Caco-2 (cell line): ENCODE measurements at regions not wholly inside any gene's neighbourhood (a gene's known extent, or its start where the extent isn't known, plus 50 kb on each side); places are given as distances from the start of the nearest gene placed in this dataset.
"Not testable (repeated sequence)": the region's sequence is repeated elsewhere in the genome, so short reads cannot be mapped to it uniquely, and the experiment has no call there.

ENCODE experiments used
- BruUV-seq: library from RNA; stranded (reverse); fragments of 400-500 nt; replicated peaks from 2 replicates; lab custom pipeline; 2021; lab: Mats Ljungman, UMichigan
- CTCF ChIA-PET: fragments of 300-600 bp; sonication (Branson Sonifier 250); formaldehyde crosslinking; loops from one replicate; lab custom pipeline; 2022; ENCODE audit warnings: antibody characterized with exemption; lab: Charles Lee
- POLR2A ChIA-PET: fragments of 300-600 bp; sonication (Branson Sonifier 250); formaldehyde crosslinking; loops from one replicate; lab custom pipeline; 2022; ENCODE audit warnings: antibody characterized with exemption; lab: Charles Lee
- DNase-seq, 2 experiments: peaks; one replicate each; pipeline versions ENCODE4 v3.0.0 to v3.0.0-alpha.2; 2020 to 2022
- H3K27me3 ChIP-seq: replicated peaks from 2 replicates; pipeline ENCODE4 v1.6.0; 2011; ENCODE audit warnings: low read length; ENCODE audit not compliant: control insufficient read depth, insufficient read depth
- H3K36me3 ChIP-seq: 2 replicates; pipeline ENCODE4 v1.5.1; 2011; ENCODE audit warnings: low read length; ENCODE audit not compliant: control insufficient read depth, insufficient read depth
- H3K4me1 ChIP-seq: fragments of 250-450 bp; sonication (Bioruptor Pico); 2 replicates; pipeline ENCODE4 v1.5.1; 2020; ENCODE audit warnings: mild to moderate bottlenecking
- H3K4me3 ChIP-seq: 2 replicates; pipeline ENCODE4 v1.5.1; 2011; ENCODE audit warnings: low read depth, mild to moderate bottlenecking, control low read depth, low read length
- H3K9me3 ChIP-seq: fragments of 250-450 bp; sonication (Bioruptor Pico); 2 replicates; pipeline ENCODE4 v1.5.1; 2020; ENCODE audit warnings: mild to moderate bottlenecking, moderate library complexity
- H3K27ac Mint-ChIP-seq: one replicate; pipeline ENCODE4 v1.8.0; 2022; ENCODE audit warnings: mixed read lengths; ENCODE audit not compliant: unreplicated experiment
- H3K27me3 Mint-ChIP-seq: one replicate; pipeline ENCODE4 v1.8.0; 2022; ENCODE audit warnings: mixed read lengths; ENCODE audit not compliant: insufficient read depth, unreplicated experiment
- H3K36me3 Mint-ChIP-seq: one replicate; pipeline ENCODE4 v1.8.0; 2022; ENCODE audit warnings: mild to moderate bottlenecking, mixed read lengths; ENCODE audit not compliant: insufficient read depth, unreplicated experiment
- H3K4me1 Mint-ChIP-seq: one replicate; pipeline ENCODE4 v1.8.0; 2022; ENCODE audit warnings: low read depth, mixed read lengths; ENCODE audit not compliant: unreplicated experiment
- H3K4me3 Mint-ChIP-seq: one replicate; pipeline ENCODE4 v1.8.0; 2022; ENCODE audit warnings: mild to moderate bottlenecking, moderate library complexity, mixed read lengths; ENCODE audit not compliant: unreplicated experiment
- H3K9me3 Mint-ChIP-seq: one replicate; pipeline ENCODE4 v1.8.0; 2022; ENCODE audit warnings: mixed read lengths; ENCODE audit not compliant: unreplicated experiment
- CTCF ChIP-seq, 2 experiments: fragments of 200-600 bp in 1 of 2; IDR thresholded peaks; 1 replicate in 1 of 2; 2 replicates in 1 of 2; pipeline versions ENCODE4 v1.5.1 to v1.8.0; 2011 to 2022; ENCODE audit warnings: antibody characterized with exemption in 1 of 2, control low read depth in 1 of 2, inconsistent platforms in 1 of 2, low read depth in 1 of 2, low read length in 1 of 2, mild to moderate bottlenecking in 1 of 2, moderate library complexity in 1 of 2; ENCODE audit not compliant: insufficient read depth in 1 of 2, severe bottlenecking in 1 of 2, unreplicated experiment in 1 of 2
- intact Hi-C: fragments of 100-400 bp; cut with micrococcal nuclease; formaldehyde crosslinking; loops from one replicate; pipeline ENCODE4 v1.10.0; 2022; ENCODE audit not compliant: unreplicated experiment

GRCh38 chr13:53112522-53112921 is 83.9 kb downstream of the OLFM4 start:
- no peak for DNase-seq
- H3K36me3 Mint-ChIP-seq: no peaks in the 10 kb centered on the region
- Histone ChIP-seq H3K27me3 (no peaks in the 10 kb centered on the region), H3K4me3 (no peak overlapping the region), H3K36me3 (no peaks in the 10 kb centered on the region), H3K9me3 (peaks cover 9% of the 10 kb centered on the region; the same call in 1 of the 2 replicates), H3K4me1 (no peaks in the 10 kb centered on the region)
- H3K4me3 Mint-ChIP-seq: no peak overlapping the region
- POLR2A ChIA-PET: no interaction called here
- H3K9me3 Mint-ChIP-seq: peaks cover 16% of the 10 kb centered on the region
- H3K27ac Mint-ChIP-seq: no peak overlapping the region
- H3K4me1 Mint-ChIP-seq: no peaks in the 10 kb centered on the region
- intact Hi-C loops: no loop called here
- CTCF ChIA-PET: no interaction called here
- peaks cover 2% of the 10 kb centered on the region for H3K27me3 Mint-ChIP-seq
- no TSS peak for BruUV-seq
- no peak for TF ChIP-seq CTCF (IDR thresholded peaks at IDR 0.05; ENCODE audit: insufficient read depth in 1 of 2, low read depth in 1 of 2, low read length in 1 of 2, severe bottlenecking in 1 of 2, unreplicated experiment in 1 of 2)

- DNase-seq, H3K4me1 Mint-ChIP-seq, CTCF ChIA-PET, H3K36me3 ChIP-seq, H3K4me3 Mint-ChIP-seq, H3K4me1 ChIP-seq, H3K27me3 Mint-ChIP-seq, H3K4me3 ChIP-seq, H3K27me3 ChIP-seq, H3K36me3 Mint-ChIP-seq, H3K27ac Mint-ChIP-seq, intact Hi-C loops, BruUV-seq, POLR2A ChIA-PET: not testable (repeated sequence)
- peaks cover 16% of the 10 kb centered on the region for H3K9me3 Mint-ChIP-seq
- peaks cover 15% of the 10 kb centered on the region; the same call in 1 of the 2 replicates for H3K9me3 ChIP-seq
These were observed 88.4 kb downstream of the OLFM4 start for GRCh38 chr13:53117048-53117447.

GRCh38 chr13:53121131-53121773 is 92.6 kb downstream of the OLFM4 start:
- Mint-ChIP-seq H3K9me3 (peaks cover 13% of the 10 kb centered on the region), H3K27me3 (peaks cover 3% of the 10 kb centered on the region), H3K4me1 (no peaks in the 10 kb centered on the region), H3K27ac (no peak overlapping the region), H3K4me3 (no peak overlapping the region), H3K36me3 (no peaks in the 10 kb centered on the region)
- intact Hi-C loops: no loop called here
- Histone ChIP-seq H3K4me3 (no peak overlapping the region), H3K36me3 (no peaks in the 10 kb centered on the region), H3K4me1 (no peaks in the 10 kb centered on the region), H3K9me3 (peaks cover 15% of the 10 kb centered on the region; the same call in 1 of the 2 replicates), H3K27me3 (no peaks in the 10 kb centered on the region; the same call in 1 of the 2 replicates)
- POLR2A ChIA-PET: no interaction called here
- TF ChIP-seq CTCF (IDR thresholded peaks at IDR 0.05; ENCODE audit: insufficient read depth in 1 of 2, low read depth in 1 of 2, low read length in 1 of 2, severe bottlenecking in 1 of 2, unreplicated experiment in 1 of 2): no peak
- no TSS peak for BruUV-seq
- no peak for DNase-seq
- CTCF ChIA-PET: no interaction called here
